NCI-H1694 (cell line): ENCODE measurements at regions not wholly inside any gene's neighbourhood (a gene's known extent, or its start where the extent isn't known, plus 50 kb on each side); places are given as distances from the start of the nearest gene placed in this dataset.
"Not testable (repeated sequence)": the region's sequence is repeated elsewhere in the genome, so short reads cannot be mapped to it uniquely, and the experiment has no call there.

Experiments
- DNase-seq: peaks from one replicate; lab custom pipeline; 2025; lab: John Stamatoyannopoulos, UW

- peak; percentile 77 for DNase-seq
These were observed 831.8 kb downstream of the TAF11L14 start for GRCh38 chr5:18465833-18466681.

DNA sequence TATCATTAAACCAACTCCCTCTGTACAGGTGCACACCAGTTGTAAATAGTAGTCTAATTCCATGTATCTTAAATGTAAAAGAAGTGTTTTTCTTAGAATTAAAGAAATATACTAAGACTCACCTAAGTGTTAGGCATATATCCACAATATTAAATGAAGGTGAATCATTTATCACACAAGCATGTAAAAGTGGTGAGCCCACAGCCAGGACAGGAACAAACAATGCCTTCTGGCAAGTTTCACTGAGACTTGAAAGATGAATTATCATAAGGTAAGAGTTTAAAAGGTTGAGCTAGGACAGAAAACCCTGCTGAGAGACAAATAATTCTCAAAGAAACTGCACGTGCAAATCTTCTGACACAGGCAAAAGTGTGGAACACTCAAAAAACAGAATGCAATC is 832.5 kb downstream of the TAF11L14 start:
- no peak for DNase-seq

- not testable (repeated sequence) for DNase-seq
These were observed 837.5 kb downstream of the TAF11L14 start for GRCh38 chr5:18471791-18472190.

DNA sequence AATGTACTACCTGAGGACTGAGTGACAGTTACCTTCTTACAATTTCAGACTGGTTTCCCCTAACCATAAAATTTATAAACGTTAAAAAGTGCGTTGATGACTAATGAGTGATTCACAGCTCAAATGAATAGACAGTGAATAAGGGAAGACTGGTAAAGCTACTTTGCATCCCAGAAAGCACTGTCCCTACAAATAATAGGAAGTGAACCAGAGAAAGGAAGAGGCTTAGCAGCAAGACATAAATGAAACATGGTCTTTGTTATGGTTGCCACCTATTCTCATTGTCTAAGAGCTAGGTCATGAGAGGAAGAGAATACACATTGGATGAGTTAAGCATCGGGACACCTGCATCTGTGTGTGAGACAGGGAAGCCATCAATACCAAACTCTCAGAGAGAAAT is 849.2 kb downstream of the TAF11L14 start:
- no peak for DNase-seq

DNA sequence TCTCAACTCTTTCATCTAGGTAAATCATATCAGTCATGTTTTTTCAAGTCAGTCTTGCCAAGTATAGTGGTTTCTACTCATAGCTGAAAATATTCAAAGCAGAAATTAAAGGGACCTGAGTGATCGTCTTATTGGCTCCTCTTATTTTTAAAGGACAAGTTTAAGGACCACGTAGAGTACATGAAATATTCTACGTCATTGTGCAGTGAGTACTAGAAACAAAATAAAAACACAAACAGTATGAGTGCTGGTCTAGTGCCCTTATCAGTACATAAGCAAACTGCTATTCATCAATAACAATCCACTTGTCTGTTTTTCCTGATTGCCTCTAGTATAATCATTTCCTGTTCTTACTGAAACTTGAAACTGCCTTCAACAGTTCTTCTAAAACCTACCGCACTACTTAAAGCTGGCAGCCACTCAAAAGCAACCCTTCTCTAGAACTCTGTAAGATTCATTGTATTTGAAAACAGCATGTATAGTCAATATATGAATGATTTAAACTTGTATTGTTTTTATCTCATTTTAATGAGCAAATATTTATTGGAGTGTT is 853.7 kb downstream of the TAF11L14 start:
- DNase-seq = no peak

- no peak for DNase-seq
These were observed 855.4 kb downstream of the TAF11L14 start for GRCh38 chr5:18489703-18490102.

DNA sequence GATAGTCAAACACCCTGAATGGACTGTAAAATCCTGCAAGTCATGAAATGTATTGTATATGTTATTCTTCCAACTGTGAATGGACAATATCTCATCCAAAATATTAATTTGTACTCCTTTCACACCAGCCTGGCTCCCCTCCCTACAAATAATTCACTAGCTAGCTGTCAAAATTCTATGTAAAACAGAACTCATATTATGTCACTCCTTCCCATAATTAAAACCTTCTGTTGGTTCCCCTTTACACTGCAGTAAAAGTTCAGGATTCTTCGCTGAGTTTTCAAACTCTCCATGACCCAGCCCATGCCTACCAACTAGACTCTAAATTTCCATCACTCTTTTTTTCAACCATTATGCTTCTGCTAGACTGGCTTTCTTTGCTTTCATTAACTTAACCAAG is 857.1 kb downstream of the TAF11L14 start:
- DNase-seq = no peak

DNA sequence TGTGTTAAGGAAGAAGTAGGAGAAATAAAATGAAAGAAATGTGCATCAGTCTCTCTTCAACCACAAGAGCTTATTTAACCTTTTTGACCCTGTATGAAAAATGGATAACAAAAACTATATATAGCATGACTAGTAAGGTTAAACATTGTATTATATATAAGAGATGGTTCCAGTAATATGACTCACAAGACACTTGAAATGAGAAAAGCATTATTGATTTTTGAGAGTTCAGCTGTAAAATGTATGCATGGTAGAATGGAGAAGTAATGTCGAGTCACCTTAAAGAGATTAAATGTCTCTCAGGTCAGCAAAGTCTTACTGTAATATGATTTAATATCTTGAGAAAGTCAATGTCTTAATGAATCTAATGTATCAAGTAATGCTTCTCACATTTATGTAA is 860.9 kb downstream of the TAF11L14 start:
- no peak for DNase-seq

GRCh38 chr5:18496041-18496440 is 861.8 kb downstream of the TAF11L14 start:
- no peak for DNase-seq

- DNase-seq = no peak
These were observed 862.8 kb downstream of the TAF11L14 start for GRCh38 chr5:18497089-18497488.

- DNase-seq = no peak
These were observed 869.6 kb downstream of the TAF11L14 start for GRCh38 chr5:18503797-18504328.

DNA sequence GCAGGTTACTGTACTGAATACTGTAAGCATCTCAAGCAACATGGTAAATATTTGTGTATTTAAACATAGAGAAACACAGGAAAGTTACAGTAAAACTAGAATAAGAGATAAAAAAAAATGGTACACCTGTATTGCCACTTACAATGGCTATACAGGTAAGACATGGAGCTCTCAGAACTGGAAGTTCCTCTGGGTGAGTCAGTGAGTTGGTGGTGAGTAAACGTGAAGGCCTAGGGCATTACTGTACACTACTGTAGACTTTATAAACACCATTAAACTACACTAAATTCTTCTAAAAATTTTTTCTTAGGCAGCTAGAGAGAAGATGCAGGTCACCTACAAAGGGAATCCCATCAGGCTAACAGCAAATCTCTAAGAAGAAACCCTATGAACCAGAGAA is 872.9 kb downstream of the TAF11L14 start:
- DNase-seq = no peak

GRCh38 chr5:18517641-18518380 is 883.6 kb downstream of the TAF11L14 start:
- no peak for DNase-seq

DNA sequence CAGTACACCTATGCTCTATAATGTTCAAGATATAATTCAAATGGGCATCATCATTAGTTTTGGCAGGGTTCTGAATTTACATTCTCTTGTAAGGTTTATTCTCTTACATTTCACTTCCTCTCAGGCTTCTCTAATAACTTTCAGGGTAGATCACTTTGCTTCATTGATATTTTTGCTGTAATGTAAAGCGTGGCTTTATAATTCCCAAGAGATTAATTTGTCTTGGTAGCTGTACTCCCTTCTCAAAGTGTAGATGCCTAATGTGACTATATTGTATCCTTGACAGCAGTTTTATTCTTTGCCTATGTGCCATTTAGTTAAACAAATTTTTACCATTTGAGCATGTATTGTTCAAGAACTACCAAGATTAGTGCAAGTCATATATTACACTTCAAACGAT is 889.1 kb downstream of the TAF11L14 start:
- no peak for DNase-seq

DNA sequence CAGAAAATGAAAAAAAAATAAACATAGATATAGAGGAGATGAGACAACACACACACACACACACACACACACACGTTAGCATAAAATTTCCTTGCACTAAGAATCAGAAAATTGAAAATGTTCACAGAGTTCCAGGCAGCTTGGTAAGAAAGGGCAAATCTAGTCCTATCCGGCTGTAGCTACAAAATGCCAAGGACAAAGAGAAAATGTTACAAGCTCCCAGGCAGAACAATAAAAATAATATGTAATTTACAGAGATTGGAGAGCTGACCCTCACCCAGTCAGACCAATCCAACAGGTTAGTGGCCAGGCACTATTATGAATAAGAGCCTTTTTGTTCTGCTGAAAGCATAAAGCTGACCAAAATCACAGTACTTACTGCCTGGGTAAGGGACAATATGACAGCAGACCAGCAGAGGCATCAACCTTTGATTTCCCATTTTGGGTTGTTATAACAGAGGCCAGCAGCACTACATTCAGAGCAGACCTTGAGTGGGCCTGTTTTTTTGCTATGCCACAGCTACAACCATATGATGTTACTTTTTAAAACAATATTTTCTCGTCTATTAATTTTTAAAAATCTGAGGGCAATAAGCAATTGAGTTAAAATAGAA is 892.6 kb downstream of the TAF11L14 start:
- no peak for DNase-seq

- no peak for DNase-seq
These were observed 898.9 kb downstream of the TAF11L14 start for GRCh38 chr5:18533137-18533536.

DNA sequence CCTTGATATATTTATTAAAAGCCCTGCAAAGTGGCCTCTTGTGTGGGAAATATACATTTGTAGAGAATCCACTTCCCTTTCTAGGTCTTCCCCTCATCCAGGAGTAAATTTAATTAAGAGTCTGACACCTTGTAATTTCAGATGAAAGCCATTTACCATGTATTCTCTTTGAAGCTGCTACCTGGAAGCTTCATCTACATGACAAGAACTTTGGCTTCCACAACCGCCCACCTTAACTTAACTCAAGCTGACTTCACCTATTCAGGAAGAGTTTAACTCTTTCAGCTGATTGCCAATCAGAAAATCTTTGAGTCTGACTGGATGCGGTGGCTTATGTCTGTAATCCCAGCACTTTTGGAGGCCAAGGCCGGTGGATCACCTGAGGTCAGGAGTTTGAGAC is 899.9 kb downstream of the TAF11L14 start:
- DNase-seq = no peak

GRCh38 chr5:18535753-18536152 is 901.5 kb downstream of the TAF11L14 start:
- DNase-seq = not testable (repeated sequence)

- DNase-seq = no peak
These were observed 910.2 kb downstream of the TAF11L14 start for GRCh38 chr5:18544421-18544820.

DNA sequence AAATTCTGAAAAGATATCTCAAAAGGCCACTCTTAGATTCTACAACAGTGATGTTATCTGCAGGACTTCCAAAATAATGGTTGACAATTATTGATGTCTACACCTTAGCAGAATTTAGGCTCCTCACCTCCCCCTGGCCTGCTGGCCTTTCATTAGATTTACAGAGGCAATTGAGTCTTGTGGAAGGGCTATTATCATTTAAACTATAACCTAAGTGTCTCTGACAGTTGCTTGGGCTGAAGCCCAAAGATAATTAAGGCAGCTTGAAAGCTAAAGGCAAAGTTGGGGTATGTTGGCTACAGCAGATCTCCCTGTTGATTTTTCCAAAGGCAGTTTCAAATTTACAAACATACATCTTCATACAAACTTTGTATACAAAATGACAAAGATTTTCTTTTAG is 912.3 kb downstream of the TAF11L14 start:
- no peak for DNase-seq

GRCh38 chr5:18551716-18552115 is 917.5 kb downstream of the TAF11L14 start:
- DNase-seq = no peak

DNA sequence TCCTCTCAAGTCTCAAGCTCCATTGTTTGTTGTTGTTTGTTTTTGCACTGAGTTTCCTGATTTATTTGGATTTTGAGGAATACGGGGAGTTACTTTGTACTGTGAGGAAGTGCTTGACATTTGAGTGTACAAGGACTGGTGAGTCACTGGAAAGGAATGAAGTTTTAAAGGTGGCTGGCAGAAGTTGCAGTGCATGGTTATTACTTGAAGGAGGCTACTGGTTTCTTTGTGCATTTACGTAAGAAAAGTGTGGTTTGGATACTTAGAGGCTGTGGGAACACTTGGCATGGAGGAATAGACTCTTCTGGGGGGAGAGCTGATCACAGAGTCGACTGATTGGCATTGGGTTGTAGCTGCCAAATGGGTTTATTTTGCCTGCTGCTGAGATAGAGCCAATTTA is 919.0 kb downstream of the TAF11L14 start:
- DNase-seq = no peak
